HG03175 (cell line): ENCODE measurements at regions not wholly inside any gene's neighbourhood (a gene's known extent, or its start where the extent isn't known, plus 50 kb on each side); places are given as distances from the start of the nearest gene placed in this dataset.
"Not testable (repeated sequence)": the region's sequence is repeated elsewhere in the genome, so short reads cannot be mapped to it uniquely, and the experiment has no call there.

Experiments used
- ATAC-seq: cut with Tn5 transposase; IDR thresholded peaks from one replicate; pipeline ENCODE4 v1.9.1; 2021; ENCODE audit warnings: mild to moderate bottlenecking, moderate library complexity; ENCODE audit not compliant: unreplicated experiment

DNA sequence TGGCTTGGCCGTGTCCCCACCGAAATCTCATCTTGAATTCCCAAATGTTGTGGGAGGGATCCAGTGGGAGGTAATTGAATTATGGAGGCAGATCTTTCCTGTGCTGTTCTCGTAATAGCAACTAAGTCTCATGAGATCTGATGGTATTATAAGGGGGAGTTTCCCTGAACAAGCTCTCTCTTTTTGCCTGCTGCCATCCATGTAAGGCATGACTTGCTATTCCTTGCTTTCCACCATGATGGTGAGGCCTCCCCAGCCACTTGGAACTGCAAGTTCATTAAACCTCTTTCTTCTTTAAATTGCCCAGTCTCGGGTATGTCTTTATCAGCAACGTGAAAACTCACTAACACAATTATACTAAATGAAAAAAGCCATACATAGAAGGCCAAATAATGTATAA lies 101.3 kb upstream of the LYPLAL1 start:
- no peak for ATAC-seq

DNA sequence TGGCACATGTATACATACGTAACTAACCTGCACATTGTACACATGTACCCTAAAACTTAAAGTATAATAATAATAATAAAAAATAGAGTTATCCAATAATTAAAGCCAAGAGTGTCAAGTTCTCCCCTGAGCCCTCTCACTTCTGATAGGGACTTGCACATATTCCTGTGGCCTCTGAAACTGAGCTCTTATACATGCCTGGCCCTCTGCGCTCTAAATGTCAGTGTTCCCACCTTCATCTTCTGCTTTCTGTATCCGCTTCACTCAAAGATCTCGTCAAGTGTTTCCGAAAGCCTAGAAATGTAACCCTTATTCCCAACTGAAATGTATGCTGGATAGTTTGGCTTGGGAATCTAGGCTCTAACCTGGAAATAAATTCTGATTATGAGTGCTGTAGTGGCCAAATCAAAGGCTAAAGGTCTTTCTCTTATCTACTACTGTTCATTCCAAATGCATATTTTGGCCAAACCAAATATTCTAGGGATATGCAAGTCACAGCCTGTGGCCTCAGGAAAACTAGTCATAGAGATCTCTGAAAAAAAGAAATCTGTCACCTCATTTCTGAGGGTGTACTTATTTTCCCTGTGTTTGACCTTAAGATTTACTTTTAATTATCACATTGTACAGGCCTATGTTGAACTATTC lies 99.5 kb upstream of the LYPLAL1 start:
- ATAC-seq: no peak

DNA sequence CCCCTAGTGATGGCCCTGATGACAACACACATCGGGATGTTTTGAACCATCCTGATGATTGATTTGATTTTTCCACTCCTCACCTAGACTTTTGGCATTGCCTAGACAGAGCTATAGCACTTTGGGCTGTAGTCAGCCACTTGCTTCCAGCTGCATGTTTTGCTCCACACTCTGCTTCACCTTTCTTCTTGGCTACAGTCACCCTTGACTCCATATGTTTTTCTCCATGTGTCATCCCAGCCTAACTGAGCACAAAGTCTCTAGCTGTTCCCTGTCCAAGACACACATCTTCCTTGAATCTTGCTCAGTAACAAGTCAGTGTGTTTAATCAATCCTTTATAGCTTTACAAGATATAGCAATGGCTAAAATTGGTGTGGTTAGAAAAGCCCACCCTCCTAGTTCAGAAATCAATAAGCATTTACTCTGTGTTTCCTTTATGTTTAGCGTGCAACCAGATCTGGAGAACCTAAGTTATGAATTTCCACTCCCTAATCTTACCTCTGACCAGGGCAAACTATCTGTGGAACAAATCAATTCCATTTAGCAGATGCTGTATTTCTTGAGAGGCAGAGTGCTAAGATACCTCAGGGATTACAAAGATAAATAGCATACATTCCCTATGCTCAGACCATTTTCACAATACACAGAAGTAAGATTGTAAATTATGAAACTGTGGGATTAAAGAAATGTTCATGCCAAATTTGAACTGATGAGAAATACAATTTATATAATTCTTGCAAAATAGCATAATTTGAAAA lies 98.4 kb upstream of the LYPLAL1 start:
- ATAC-seq: no peak

DNA sequence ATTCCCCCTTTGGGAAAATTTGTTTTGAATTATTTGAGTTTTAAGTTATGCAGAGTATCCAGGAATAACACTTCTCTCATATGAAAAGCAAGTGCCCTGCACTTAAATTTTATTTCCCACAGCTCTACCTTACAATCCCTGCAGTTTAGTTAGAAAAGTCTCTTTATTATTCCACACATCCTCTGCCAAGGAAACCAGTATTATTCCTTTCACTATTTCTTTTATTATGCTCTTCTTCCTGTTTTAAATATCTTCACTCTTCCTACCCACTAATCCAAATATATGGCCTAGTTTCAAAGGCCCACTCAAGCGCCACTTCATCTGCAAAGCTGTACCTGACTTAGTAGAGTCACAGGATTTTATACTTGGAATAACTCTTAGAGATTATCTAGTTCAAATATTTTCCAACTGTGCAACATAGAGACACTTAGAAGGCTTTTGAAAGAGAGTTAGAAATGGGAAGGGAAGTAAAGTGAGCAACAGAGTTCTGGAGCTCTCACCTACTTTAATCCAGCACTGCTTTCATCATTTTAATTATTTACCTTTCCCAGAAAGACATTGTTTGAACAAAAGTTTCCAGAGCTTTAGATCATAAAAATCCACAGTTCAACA lies 97.2 kb upstream of the LYPLAL1 start:
- ATAC-seq: no peak

DNA sequence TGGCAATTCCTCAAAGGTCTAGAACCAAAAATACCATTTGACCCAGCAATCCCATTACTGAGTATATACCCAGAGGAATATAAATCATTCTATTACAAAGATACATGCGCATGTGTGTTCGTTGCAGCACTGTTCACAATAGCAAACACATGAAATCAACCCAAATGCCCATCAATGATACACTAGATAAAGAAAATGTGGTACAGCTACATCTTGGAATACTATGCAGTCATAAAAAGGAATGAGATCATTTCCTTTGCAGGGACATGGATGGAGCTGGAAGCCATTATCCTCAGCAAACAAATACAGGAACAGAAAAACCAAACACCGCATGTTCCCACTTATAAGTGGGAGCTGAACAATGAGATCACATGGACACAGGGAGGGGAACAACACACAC lies 95.9 kb upstream of the LYPLAL1 start:
- not testable (repeated sequence) for ATAC-seq

DNA sequence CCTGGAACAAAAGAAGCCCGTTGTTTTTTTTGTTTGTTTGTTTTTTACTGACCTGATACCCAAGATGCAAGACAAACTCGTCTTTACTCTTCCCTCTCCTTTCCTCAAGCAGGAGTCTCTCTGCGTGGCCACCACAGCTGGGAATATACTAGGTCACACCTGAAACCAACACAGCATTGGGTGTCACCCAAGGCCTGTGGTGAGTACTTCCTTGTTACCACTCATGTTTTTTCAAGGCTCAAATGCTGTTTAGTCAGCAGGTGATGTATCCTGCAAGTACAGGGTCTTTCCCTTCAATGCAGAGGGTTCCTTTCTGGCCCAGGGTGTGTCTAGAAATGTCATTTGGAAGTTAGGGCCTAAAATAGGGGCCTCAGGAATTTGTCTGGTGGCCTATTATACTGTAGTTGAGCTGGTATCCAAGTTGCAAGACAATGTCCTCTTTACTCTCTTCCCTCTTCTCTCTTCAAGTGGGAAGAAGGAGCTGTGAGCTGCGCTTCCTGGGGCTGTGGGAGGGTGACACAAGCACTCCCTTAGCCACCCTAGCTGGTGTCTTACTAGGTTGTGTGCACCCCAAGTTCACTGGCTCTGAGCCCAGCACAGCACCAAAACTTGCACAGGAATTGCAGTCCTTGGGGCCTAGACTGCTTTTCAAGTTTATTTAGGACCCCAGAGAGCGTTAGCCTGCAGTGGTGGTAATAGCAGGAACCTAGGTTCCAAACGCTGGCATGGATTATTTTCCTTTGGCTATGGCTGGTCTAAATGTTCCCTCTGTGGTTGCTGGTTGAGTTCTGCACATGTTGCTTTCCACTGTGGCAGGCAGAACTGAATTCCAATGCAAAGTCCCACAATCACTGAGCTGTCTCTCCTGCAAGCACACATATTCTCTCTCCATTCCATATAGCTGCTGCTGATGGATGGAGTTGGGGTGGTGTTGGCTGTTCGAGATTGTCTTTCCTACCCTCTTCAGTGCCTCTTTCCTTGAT lies 91.4 kb upstream of the LYPLAL1 start:
- ATAC-seq: peak; percentile 79

DNA sequence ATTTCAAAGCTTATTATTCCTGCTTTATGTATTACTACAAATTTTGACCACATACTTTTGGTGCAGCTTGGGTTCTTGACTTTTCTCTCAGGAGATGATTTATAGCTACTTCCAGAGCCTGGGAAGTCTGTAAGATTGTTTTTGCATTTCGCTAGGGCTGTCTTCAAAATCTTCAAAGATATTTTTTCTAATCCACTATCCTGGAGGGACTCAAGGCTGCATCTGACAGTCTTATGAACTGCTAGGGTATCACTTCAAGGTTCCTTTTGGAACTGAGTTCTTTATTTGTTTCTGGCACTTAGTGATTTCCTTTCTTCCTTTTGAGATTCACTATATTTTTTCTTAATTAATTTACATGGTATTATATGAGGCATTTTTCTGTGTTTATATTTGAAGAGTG lies 90.0 kb upstream of the LYPLAL1 start:
- no peak for ATAC-seq

GRCh38 chr1:219085082-219085481 lies 88.6 kb upstream of the LYPLAL1 start:
- no peak for ATAC-seq

GRCh38 chr1:219085988-219086387 lies 87.7 kb upstream of the LYPLAL1 start:
- no peak for ATAC-seq

- no peak for ATAC-seq
Measured at GRCh38 chr1:219086956-219087469, 86.7 kb upstream of the LYPLAL1 start.

GRCh38 chr1:219088778-219089557 lies 84.7 kb upstream of the LYPLAL1 start:
- peak; percentile 75 for ATAC-seq

GRCh38 chr1:219090607-219091006 lies 83.1 kb upstream of the LYPLAL1 start:
- ATAC-seq: peak; percentile 91

GRCh38 chr1:219092206-219092605 lies 81.5 kb upstream of the LYPLAL1 start:
- no peak for ATAC-seq

DNA sequence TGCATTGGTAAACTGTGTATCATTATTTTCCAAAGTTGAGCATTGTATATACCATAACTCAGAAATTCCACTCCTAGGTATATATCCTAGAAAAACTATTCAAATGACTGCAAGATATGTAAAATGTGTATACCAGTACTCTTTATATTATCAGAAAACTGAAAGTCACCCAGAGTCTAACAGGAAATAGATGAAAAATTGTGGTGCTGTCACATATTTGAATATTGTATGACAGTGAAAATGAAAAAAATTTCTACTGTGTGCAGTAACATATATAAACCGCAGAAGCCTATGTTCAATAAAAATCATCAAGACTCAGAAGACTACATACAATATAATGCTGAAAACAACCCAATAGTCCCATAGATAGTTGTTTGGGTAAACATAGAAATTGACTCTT lies 74.4 kb upstream of the LYPLAL1 start:
- peak; percentile 90 for ATAC-seq

GRCh38 chr1:219100059-219100458 lies 73.6 kb upstream of the LYPLAL1 start:
- ATAC-seq: no peak

GRCh38 chr1:219102466-219102865 lies 71.2 kb upstream of the LYPLAL1 start:
- not testable (repeated sequence) for ATAC-seq

DNA sequence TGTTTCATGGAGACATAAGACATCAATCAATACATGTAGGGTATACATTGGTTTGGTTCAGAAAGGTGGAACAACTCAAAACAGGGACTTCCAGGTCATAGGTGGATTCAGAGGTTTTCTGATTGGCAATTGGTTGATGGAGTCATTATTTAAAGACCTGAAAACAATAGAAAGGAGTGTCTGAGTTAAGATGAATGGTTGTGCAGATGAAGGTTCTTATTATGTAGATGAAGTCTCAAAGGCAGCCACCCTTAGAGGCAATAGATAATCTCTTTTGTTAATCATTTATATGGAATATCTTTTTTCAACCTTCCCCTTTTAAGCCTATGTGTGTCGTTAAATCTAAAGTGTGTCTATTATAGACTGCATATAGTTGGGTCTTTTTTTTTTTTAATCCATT lies 67.8 kb upstream of the LYPLAL1 start:
- no peak for ATAC-seq

DNA sequence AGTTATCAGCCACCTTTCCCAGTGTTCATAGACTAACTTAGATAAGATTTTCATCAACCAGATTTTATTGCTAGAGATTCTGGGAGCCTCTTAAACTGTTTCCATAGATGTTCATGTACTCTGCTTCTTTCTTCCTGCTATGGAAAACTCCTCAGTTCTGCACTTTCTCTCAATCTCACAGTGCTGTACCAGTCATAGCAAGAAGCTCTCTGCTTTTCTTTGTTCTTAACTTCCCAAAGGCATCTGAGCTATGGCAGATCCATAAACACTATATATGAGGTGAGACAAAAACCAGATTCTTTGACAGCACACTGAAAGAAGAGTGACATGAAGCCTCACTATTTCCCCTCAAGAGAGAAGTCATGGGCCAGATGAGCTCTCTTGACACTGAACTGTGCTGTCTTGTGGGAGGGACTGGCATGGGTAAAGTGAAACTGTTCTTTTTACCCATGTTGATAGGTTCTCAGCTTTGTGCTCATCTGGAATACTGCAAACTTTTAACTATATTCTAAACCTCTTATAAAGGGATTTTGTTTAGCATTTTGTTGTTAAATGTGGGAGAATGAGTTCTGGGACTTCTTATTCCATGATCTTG lies 64.2 kb upstream of the LYPLAL1 start:
- no peak for ATAC-seq

GRCh38 chr1:219113261-219113660 lies 60.4 kb upstream of the LYPLAL1 start:
- no peak for ATAC-seq

DNA sequence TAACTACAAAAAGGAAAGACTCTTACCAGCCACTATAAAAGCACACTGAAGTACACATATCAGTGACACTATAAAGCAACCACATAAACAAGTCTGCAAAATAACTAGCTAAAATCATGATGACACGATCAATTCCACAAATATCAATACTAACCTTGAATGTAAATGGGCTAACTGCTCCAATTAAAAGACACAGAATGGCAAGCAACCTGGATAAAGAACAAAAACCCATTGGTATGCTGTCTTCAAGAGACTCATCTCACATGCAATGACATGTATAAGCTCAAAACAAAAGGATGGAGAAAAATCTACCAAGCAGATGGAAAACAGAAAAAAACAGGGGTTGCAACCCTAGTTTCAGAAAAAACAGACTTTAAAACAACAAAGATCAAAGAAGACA lies 59.7 kb upstream of the LYPLAL1 start:
- no peak for ATAC-seq
